ENCODE measurements at regions not wholly inside any gene's neighbourhood (a gene's known extent, or its start where the extent isn't known, plus 50 kb on each side); places are given as distances from the start of the nearest gene placed in this dataset.

DNA sequence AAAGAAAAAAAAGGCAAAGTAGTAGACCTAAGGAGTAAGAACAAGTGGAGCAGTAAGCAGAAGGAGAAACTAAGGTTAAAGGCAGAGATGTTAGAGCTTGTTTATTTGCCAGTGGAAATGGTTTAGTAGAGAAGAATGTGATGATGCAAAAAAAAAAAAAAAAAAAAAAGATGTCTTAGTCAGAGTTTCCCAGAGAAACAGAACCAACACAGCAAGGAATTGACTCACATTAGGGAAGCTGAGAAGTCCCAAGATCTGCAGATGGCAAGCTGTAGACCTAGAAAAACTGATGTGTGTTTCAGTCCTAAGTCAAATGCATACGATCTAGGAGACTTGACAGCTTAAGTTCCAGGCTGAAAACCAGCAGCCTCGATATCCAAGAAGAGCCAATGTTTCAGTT, 1548.8 kb upstream of the LRRTM1 start (continued):
- TF ChIP-seq FOXM1 (IDR thresholded peaks at IDR 0.05; ENCODE audit: low read depth, low read length) (no peak), MTA3 (IDR thresholded peaks at IDR 0.05; ENCODE audit: borderline replicate concordance, low read length) (no peak), ZBED1 (IDR thresholded peaks at IDR 0.05; ENCODE audit: borderline replicate concordance) (no peak)

DNA sequence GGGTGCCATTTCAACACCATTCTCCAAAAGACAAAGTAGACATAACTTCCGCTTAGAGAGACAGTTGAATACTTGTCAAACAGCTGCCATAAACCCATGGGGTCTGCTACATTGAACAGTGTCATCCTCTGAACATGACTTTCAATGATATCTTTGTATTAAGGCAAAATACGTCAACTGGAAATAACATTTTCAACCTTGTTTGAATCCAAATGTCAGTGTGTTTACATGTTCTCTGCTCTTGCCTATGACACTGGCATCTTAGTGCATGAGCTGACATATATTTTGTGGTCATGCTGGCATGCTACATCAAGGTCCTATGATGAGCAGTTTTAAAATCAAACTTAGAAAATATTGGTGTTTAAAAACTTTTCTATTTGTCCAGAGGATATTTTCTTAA, 1548.1 kb upstream of the LRRTM1 start:
- H3K9me3 ChIP-seq (replicated peaks; ENCODE audit: control insufficient read depth, insufficient read depth, low read length) = no peaks in the 10 kb centered on the region
- DNase-seq (ENCODE audit: low read depth, low spot score) = no peak
- H3K4me2 ChIP-seq (ENCODE audit: control insufficient read depth, insufficient read depth) = no peak overlapping the region
- H4K20me1 ChIP-seq (ENCODE audit: control insufficient read depth, insufficient read depth) = no peaks in the 10 kb centered on the region
- no peak overlapping the region for H2AFZ ChIP-seq (ENCODE audit: control insufficient read depth, low read depth, low read length)
- no TSS peak for BruUV-seq (replicated peaks)
- no peak overlapping the region for H3K4me3 ChIP-seq
- 60% methylated on average over 2 of the region's 2 CpGs for WGBS (ENCODE audit: insufficient coverage, insufficient replicate concordance, low lambda C conversion rate, missing lambda C conversion rate)
- H3K27ac ChIP-seq (ENCODE audit: control insufficient read depth, insufficient read depth) = no peak overlapping the region
- H3K9ac ChIP-seq (ENCODE audit: control insufficient read depth, insufficient read depth, low read length) = no peak overlapping the region
- no peak for ATAC-seq
- ChIA-PET POLR2A (no interaction called here), SMC1A (ENCODE audit: uncharacterized antibody, unreplicated experiment) (interaction anchor here (0.9 kb wide), 1 partner anchor 76 kb away, joined by 3 read pairs; no protein-coding TSS in a partner anchor), CTCF (interaction anchor here (1.0 kb wide), 1 partner anchor 17 kb away, joined by 3 read pairs; no protein-coding TSS in a partner anchor), RAD21 (ENCODE audit: unreplicated experiment) (no interaction called here)
- H3K27me3 ChIP-seq (replicated peaks in 1 of 2; ENCODE audit: control insufficient read depth in 2 of 2, insufficient read depth in 2 of 2, low read length in 1 of 2) = no peaks in the 10 kb centered on the region
- H3K79me2 ChIP-seq (ENCODE audit: control insufficient read depth, insufficient read depth, low read length) = no peaks in the 10 kb centered on the region
- intact Hi-C loops (cut with micrococcal nuclease; ENCODE audit: unreplicated experiment) = no loop called here
- no peaks in the 10 kb centered on the region for H3K36me3 ChIP-seq (ENCODE audit: control insufficient read depth in 2 of 2, insufficient read depth in 2 of 2, low read length in 1 of 2)
- in situ Hi-C loops (cut with MboI) = no loop called here
- TF ChIP-seq GABPA (IDR thresholded peaks at IDR 0.05; ENCODE audit: low read depth) = no peak
- TF ChIP-seq BMI1 (IDR thresholded peaks at IDR 0.05; ENCODE audit: borderline replicate concordance) = no peak
- TF ChIP-seq MEF2B (IDR thresholded peaks at IDR 0.05; ENCODE audit: partially characterized antibody, poor library complexity, severe bottlenecking) = no peak
- TF ChIP-seq ATF7 (IDR thresholded peaks at IDR 0.05; ENCODE audit: low read depth) = no peak
- TF ChIP-seq, protein P1, sequence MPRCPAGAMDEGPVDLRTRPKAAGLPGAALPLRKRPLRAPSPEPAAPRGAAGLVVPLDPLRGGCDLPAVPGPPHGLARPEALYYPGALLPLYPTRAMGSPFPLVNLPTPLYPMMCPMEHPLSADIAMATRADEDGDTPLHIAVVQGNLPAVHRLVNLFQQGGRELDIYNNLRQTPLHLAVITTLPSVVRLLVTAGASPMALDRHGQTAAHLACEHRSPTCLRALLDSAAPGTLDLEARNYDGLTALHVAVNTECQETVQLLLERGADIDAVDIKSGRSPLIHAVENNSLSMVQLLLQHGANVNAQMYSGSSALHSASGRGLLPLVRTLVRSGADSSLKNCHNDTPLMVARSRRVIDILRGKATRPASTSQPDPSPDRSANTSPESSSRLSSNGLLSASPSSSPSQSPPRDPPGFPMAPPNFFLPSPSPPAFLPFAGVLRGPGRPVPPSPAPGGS (IDR thresholded peaks at IDR 0.05; ENCODE audit: borderline replicate concordance, insufficient read depth, low read depth, low read length, poor library complexity, severe bottlenecking) = no peak
- TF ChIP-seq, protein P2, sequence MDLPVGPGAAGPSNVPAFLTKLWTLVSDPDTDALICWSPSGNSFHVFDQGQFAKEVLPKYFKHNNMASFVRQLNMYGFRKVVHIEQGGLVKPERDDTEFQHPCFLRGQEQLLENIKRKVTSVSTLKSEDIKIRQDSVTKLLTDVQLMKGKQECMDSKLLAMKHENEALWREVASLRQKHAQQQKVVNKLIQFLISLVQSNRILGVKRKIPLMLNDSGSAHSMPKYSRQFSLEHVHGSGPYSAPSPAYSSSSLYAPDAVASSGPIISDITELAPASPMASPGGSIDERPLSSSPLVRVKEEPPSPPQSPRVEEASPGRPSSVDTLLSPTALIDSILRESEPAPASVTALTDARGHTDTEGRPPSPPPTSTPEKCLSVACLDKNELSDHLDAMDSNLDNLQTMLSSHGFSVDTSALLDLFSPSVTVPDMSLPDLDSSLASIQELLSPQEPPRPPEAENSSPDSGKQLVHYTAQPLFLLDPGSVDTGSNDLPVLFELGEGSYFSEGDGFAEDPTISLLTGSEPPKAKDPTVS (IDR thresholded peaks at IDR 0.05; ENCODE audit: low read depth, low read length) = no peak
- TF ChIP-seq HCFC1 (IDR thresholded peaks at IDR 0.05; ENCODE audit: low read length) = no peak
- no peak for TF ChIP-seq RELB (IDR thresholded peaks at IDR 0.05; ENCODE audit: low read depth)
- TF ChIP-seq RB1 (IDR thresholded peaks at IDR 0.05; ENCODE audit: borderline replicate concordance) = no peak
- TF ChIP-seq E2F8 (IDR thresholded peaks at IDR 0.05; ENCODE audit: low read depth, partially characterized antibody) = no peak
- no peak for FAIRE-seq
- H3K4me1 ChIP-seq (ENCODE audit: control insufficient read depth, insufficient read depth, low read length) = no peaks in the 10 kb centered on the region
